Caco-2 (cell line): ENCODE measurements at regions not wholly inside any gene's neighbourhood (a gene's known extent, or its start where the extent isn't known, plus 50 kb on each side); places are given as distances from the start of the nearest gene placed in this dataset.

ENCODE experiments used
- BruUV-seq: library from RNA; stranded (reverse); fragments of 400-500 nt; replicated peaks from 2 replicates; lab custom pipeline; 2021; lab: Mats Ljungman, UMichigan
- CTCF ChIA-PET: fragments of 300-600 bp; sonication (Branson Sonifier 250); formaldehyde crosslinking; loops from one replicate; lab custom pipeline; 2022; ENCODE audit warnings: antibody characterized with exemption; lab: Charles Lee
- POLR2A ChIA-PET: fragments of 300-600 bp; sonication (Branson Sonifier 250); formaldehyde crosslinking; loops from one replicate; lab custom pipeline; 2022; ENCODE audit warnings: antibody characterized with exemption; lab: Charles Lee
- DNase-seq, 2 experiments: peaks; one replicate each; pipeline versions ENCODE4 v3.0.0 to v3.0.0-alpha.2; 2020 to 2022
- H3K27me3 ChIP-seq: replicated peaks from 2 replicates; pipeline ENCODE4 v1.6.0; 2011; ENCODE audit warnings: low read length; ENCODE audit not compliant: control insufficient read depth, insufficient read depth
- H3K36me3 ChIP-seq: 2 replicates; pipeline ENCODE4 v1.5.1; 2011; ENCODE audit warnings: low read length; ENCODE audit not compliant: control insufficient read depth, insufficient read depth
- H3K4me1 ChIP-seq: fragments of 250-450 bp; sonication (Bioruptor Pico); 2 replicates; pipeline ENCODE4 v1.5.1; 2020; ENCODE audit warnings: mild to moderate bottlenecking
- H3K4me3 ChIP-seq: 2 replicates; pipeline ENCODE4 v1.5.1; 2011; ENCODE audit warnings: low read depth, mild to moderate bottlenecking, control low read depth, low read length
- H3K9me3 ChIP-seq: fragments of 250-450 bp; sonication (Bioruptor Pico); 2 replicates; pipeline ENCODE4 v1.5.1; 2020; ENCODE audit warnings: mild to moderate bottlenecking, moderate library complexity
- H3K27ac Mint-ChIP-seq: one replicate; pipeline ENCODE4 v1.8.0; 2022; ENCODE audit warnings: mixed read lengths; ENCODE audit not compliant: unreplicated experiment
- H3K27me3 Mint-ChIP-seq: one replicate; pipeline ENCODE4 v1.8.0; 2022; ENCODE audit warnings: mixed read lengths; ENCODE audit not compliant: insufficient read depth, unreplicated experiment
- H3K36me3 Mint-ChIP-seq: one replicate; pipeline ENCODE4 v1.8.0; 2022; ENCODE audit warnings: mild to moderate bottlenecking, mixed read lengths; ENCODE audit not compliant: insufficient read depth, unreplicated experiment
- H3K4me1 Mint-ChIP-seq: one replicate; pipeline ENCODE4 v1.8.0; 2022; ENCODE audit warnings: low read depth, mixed read lengths; ENCODE audit not compliant: unreplicated experiment
- H3K4me3 Mint-ChIP-seq: one replicate; pipeline ENCODE4 v1.8.0; 2022; ENCODE audit warnings: mild to moderate bottlenecking, moderate library complexity, mixed read lengths; ENCODE audit not compliant: unreplicated experiment
- H3K9me3 Mint-ChIP-seq: one replicate; pipeline ENCODE4 v1.8.0; 2022; ENCODE audit warnings: mixed read lengths; ENCODE audit not compliant: unreplicated experiment
- CTCF ChIP-seq, 2 experiments: fragments of 200-600 bp in 1 of 2; IDR thresholded peaks; 1 replicate in 1 of 2; 2 replicates in 1 of 2; pipeline versions ENCODE4 v1.5.1 to v1.8.0; 2011 to 2022; ENCODE audit warnings: antibody characterized with exemption in 1 of 2, control low read depth in 1 of 2, inconsistent platforms in 1 of 2, low read depth in 1 of 2, low read length in 1 of 2, mild to moderate bottlenecking in 1 of 2, moderate library complexity in 1 of 2; ENCODE audit not compliant: insufficient read depth in 1 of 2, severe bottlenecking in 1 of 2, unreplicated experiment in 1 of 2
- intact Hi-C: fragments of 100-400 bp; cut with micrococcal nuclease; formaldehyde crosslinking; loops from one replicate; pipeline ENCODE4 v1.10.0; 2022; ENCODE audit not compliant: unreplicated experiment

GRCh38 chr2:37477921-37478320 is 133.5 kb downstream of the QPCT start:
- Mint-ChIP-seq H3K9me3 (peaks cover 9% of the 10 kb centered on the region), H3K4me1 (peaks cover 7% of the 10 kb centered on the region), H3K4me3 (no peak overlapping the region), H3K27ac (no peak overlapping the region), H3K36me3 (no peaks in the 10 kb centered on the region), H3K27me3 (no peaks in the 10 kb centered on the region)
- DNase-seq = no peak
- Histone ChIP-seq H3K27me3 (no peaks in the 10 kb centered on the region), H3K4me3 (no peak overlapping the region), H3K9me3 (peaks cover 12% of the 10 kb centered on the region), H3K4me1 (no peaks in the 10 kb centered on the region; the same call in 1 of the 2 replicates), H3K36me3 (no peaks in the 10 kb centered on the region)
- no peak for TF ChIP-seq CTCF (IDR thresholded peaks at IDR 0.05; ENCODE audit: insufficient read depth in 1 of 2, low read depth in 1 of 2, low read length in 1 of 2, severe bottlenecking in 1 of 2, unreplicated experiment in 1 of 2)
- intact Hi-C loops = no loop called here
- CTCF ChIA-PET = no interaction called here
- POLR2A ChIA-PET = no interaction called here
- BruUV-seq = no TSS peak

DNA sequence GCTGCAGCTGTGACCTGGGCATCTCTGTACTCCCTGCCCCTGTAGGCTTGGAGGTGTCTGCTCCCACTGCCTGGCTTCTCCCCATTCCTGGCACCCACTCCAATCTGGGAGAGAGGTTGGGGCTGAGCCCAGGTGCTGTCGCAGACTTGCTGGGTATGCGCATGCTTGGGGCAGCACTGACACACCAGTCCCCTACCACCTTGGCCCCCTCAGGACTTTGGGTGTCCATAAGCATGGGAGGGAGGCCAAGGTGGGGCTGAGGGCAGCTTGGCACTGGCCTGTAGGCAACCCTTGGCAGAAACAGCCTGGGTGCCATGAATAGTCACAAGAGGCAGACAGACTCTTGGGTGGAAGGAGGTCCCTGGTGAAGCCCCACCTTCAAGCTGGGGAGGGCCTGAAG is 136.8 kb downstream of the QPCT start:
- ChIA-PET CTCF (no interaction called here), POLR2A (no interaction called here)
- Mint-ChIP-seq H3K4me1 (peaks cover 1% of the 10 kb centered on the region), H3K27me3 (no peaks in the 10 kb centered on the region), H3K9me3 (peaks cover 9% of the 10 kb centered on the region), H3K4me3 (no peak overlapping the region), H3K27ac (no peak overlapping the region), H3K36me3 (no peaks in the 10 kb centered on the region)
- DNase-seq = no peak
- BruUV-seq = no TSS peak
- no peaks in the 10 kb centered on the region for H3K27me3 ChIP-seq
- H3K4me3 ChIP-seq = no peak overlapping the region
- no peaks in the 10 kb centered on the region for H3K4me1 ChIP-seq
- H3K9me3 ChIP-seq = peaks cover 12% of the 10 kb centered on the region
- H3K36me3 ChIP-seq = no peaks in the 10 kb centered on the region
- no peak for TF ChIP-seq CTCF (IDR thresholded peaks at IDR 0.05; ENCODE audit: insufficient read depth in 1 of 2, low read depth in 1 of 2, low read length in 1 of 2, severe bottlenecking in 1 of 2, unreplicated experiment in 1 of 2)
- intact Hi-C loops = no loop called here

DNA sequence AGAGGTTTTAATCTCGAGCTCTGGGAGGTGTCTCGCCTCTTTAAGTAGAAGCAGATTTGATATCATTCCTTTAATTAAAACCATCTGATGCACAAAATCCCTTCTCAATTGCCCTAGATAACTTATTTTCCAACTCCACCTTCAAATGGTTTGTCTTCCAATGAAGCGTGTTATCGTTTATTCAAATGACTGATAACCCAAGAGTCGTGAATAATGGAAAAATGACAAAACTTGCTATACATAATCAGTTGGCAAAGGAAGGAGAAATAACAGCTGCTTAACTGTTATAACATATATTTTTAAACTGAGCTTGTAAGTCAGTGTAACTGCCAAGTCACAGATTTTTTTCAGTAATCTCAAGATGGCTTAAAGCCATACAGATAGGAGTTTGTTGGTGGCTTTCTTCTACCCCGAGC is 144.6 kb downstream of the QPCT start:
- H3K9me3 Mint-ChIP-seq = peaks cover 10% of the 10 kb centered on the region
- POLR2A ChIA-PET = no interaction called here

More for the DNA sequence above, 144.6 kb downstream of the QPCT start:
- H3K9me3 ChIP-seq = peaks cover 6% of the 10 kb centered on the region
- Mint-ChIP-seq H3K27ac (no peak overlapping the region), H3K4me1 (no peaks in the 10 kb centered on the region), H3K4me3 (no peak overlapping the region), H3K36me3 (no peaks in the 10 kb centered on the region), H3K27me3 (no peaks in the 10 kb centered on the region)
- intact Hi-C loops = no loop called here
- TF ChIP-seq CTCF (IDR thresholded peaks at IDR 0.05; ENCODE audit: insufficient read depth in 1 of 2, low read depth in 1 of 2, low read length in 1 of 2, severe bottlenecking in 1 of 2, unreplicated experiment in 1 of 2) = no peak
- no peaks in the 10 kb centered on the region for H3K4me1 ChIP-seq
- H3K4me3 ChIP-seq = no peak overlapping the region
- no TSS peak for BruUV-seq
- CTCF ChIA-PET = no interaction called here
- no peak for DNase-seq
- H3K27me3 ChIP-seq = no peaks in the 10 kb centered on the region
- H3K36me3 ChIP-seq = no peaks in the 10 kb centered on the region
